CD4-positive, CD25-positive, alpha-beta regulatory T cell (primary cell): ENCODE measurements at regions not wholly inside any gene's neighbourhood (a gene's known extent, or its start where the extent isn't known, plus 50 kb on each side); places are given as distances from the start of the nearest gene placed in this dataset.

Experiments
- ATAC-seq, 2 donors: fragments of 150-1000 bp; cut with Tn5 transposase; one replicate each; pipeline ENCODE4 v1.10.0; 2021; ENCODE audit warnings: low read depth in 2 of 2, moderate number of reproducible peaks in 2 of 2, moderate library complexity in 1 of 2
- DNase-seq, 3 donors: peaks; one replicate each; pipeline versions ENCODE4 v3.0.0 to v3.0.0-alpha.2; 2012 to 2022; ENCODE audit warnings: mixed read lengths in 1 of 3
- H3K27ac ChIP-seq: one replicate; pipeline ENCODE4 v1.7.0; 2013; ENCODE audit warnings: mild to moderate bottlenecking, low read length; ENCODE audit not compliant: insufficient read depth, poor library complexity, severe bottlenecking
- H3K27me3 ChIP-seq: one replicate; pipeline ENCODE4 v1.7.0; 2013; ENCODE audit warnings: low read length; ENCODE audit not compliant: control insufficient read depth, insufficient read depth
- H3K36me3 ChIP-seq: one replicate; pipeline ENCODE4 v1.7.0; 2013; ENCODE audit warnings: mild to moderate bottlenecking, low read length, moderate library complexity; ENCODE audit not compliant: control insufficient read depth, insufficient read depth
- H3K4me1 ChIP-seq: 2 replicates; pipeline ENCODE4 v1.7.0; 2013; ENCODE audit warnings: mild to moderate bottlenecking, low read length; ENCODE audit not compliant: insufficient read depth, control insufficient read depth, poor library complexity, severe bottlenecking
- H3K4me3 ChIP-seq: one replicate; pipeline ENCODE4 v1.7.0; 2013; ENCODE audit warnings: low read depth, mild to moderate bottlenecking, low read length, moderate library complexity
- H3K9me3 ChIP-seq, 2 experiments: 1 replicate in 1 of 2; 2 replicates in 1 of 2; pipeline ENCODE4 v1.7.0; 2013; ENCODE audit warnings: low read length in 2 of 2, mild to moderate bottlenecking in 1 of 2, moderate library complexity in 1 of 2; ENCODE audit not compliant: control insufficient read depth in 2 of 2
- H3K27ac Mint-ChIP-seq, 3 donors: one replicate each; pipeline ENCODE4 v1.8.0; 2020 to 2022; ENCODE audit warnings: mild to moderate bottlenecking in 3 of 3, mixed read lengths in 3 of 3, moderate library complexity in 2 of 3
- H3K27me3 Mint-ChIP-seq: one replicate; pipeline ENCODE4 v1.8.0; 2022; ENCODE audit warnings: mild to moderate bottlenecking, mixed read lengths
- H3K36me3 Mint-ChIP-seq: one replicate; pipeline ENCODE4 v1.8.0; 2020; ENCODE audit warnings: mixed read lengths
- H3K4me1 Mint-ChIP-seq, 4 donors: one replicate each; pipeline ENCODE4 v1.8.0; 2020 to 2022; ENCODE audit warnings: mixed read lengths in 4 of 4, mild to moderate bottlenecking in 1 of 4
- H3K4me3 Mint-ChIP-seq, 4 donors: one replicate each; pipeline ENCODE4 v1.8.0; 2020 to 2022; ENCODE audit warnings: mild to moderate bottlenecking in 4 of 4, mixed read lengths in 4 of 4, moderate library complexity in 3 of 4
- H3K9me3 Mint-ChIP-seq, 7 donors: one replicate each; pipeline ENCODE4 v1.8.0; 2020 to 2022; ENCODE audit warnings: mixed read lengths in 7 of 7, mild to moderate bottlenecking in 3 of 7, moderate library complexity in 2 of 7

GRCh38 chr1:219536038-219536437 lies 76.9 kb downstream of the ZC3H11B start:
- Histone ChIP-seq H3K4me1 (no peaks in the 10 kb centered on the region), H3K9me3 (no peaks in the 10 kb centered on the region), H3K27ac (no peak overlapping the region), H3K36me3 (no peaks in the 10 kb centered on the region), H3K4me3 (no peak overlapping the region), H3K27me3 (no peaks in the 10 kb centered on the region)
- H3K4me1 Mint-ChIP-seq: no peaks in the 10 kb centered on the region
- H3K4me3 Mint-ChIP-seq: no peak overlapping the region
- H3K27me3 Mint-ChIP-seq: no peaks in the 10 kb centered on the region
- H3K27ac Mint-ChIP-seq: no peak overlapping the region
- DNase-seq (peak in 1 of 3 donors; percentile 22), ATAC-seq (no peak)
- no peaks in the 10 kb centered on the region for H3K36me3 Mint-ChIP-seq
- H3K9me3 Mint-ChIP-seq: peaks cover 0 to 4% (median 0%) of the 10 kb centered on the region in 7 donors

DNA sequence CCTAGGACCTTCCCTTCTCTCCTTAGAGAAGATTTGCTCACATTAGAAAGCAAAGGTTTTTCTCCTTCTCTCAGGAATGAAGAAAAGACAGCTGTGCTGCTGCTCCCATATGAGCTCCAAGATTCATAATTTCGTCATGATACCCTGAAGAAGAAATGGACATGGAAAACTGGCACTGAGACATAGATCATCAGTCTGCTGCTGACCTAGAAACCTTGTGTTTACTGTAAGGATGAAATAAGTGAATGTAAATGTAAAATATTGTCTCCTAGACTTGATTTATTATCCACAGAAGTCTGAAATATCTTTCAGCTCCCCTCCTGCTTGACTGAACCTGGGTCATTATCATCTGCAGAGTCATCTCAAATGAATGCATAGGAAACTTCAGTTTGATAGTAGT lies 77.9 kb downstream of the ZC3H11B start:
- Mint-ChIP-seq H3K27ac (no peak overlapping the region), H3K9me3 (peaks cover 0 to 4% (median 0%) of the 10 kb centered on the region in 7 donors), H3K4me1 (no peaks in the 10 kb centered on the region), H3K27me3 (no peaks in the 10 kb centered on the region), H3K4me3 (no peak overlapping the region), H3K36me3 (no peaks in the 10 kb centered on the region)
- no peaks in the 10 kb centered on the region for H3K27me3 ChIP-seq
- H3K27ac ChIP-seq: no peak overlapping the region
- H3K9me3 ChIP-seq: no peaks in the 10 kb centered on the region
- H3K36me3 ChIP-seq: no peaks in the 10 kb centered on the region
- no peaks in the 10 kb centered on the region for H3K4me1 ChIP-seq
- ATAC-seq (no peak), DNase-seq (no peak)
- H3K4me3 ChIP-seq: no peak overlapping the region

GRCh38 chr1:219533280-219533679 lies 79.6 kb downstream of the ZC3H11B start:
- H3K27me3 ChIP-seq: no peaks in the 10 kb centered on the region
- peaks cover 0 to 4% (median 3%) of the 10 kb centered on the region in 7 donors for H3K9me3 Mint-ChIP-seq
- H3K27me3 Mint-ChIP-seq: no peaks in the 10 kb centered on the region
- no peaks in the 10 kb centered on the region for H3K36me3 ChIP-seq
- no peak overlapping the region for H3K27ac Mint-ChIP-seq
- no peak overlapping the region for H3K4me3 ChIP-seq
- H3K36me3 Mint-ChIP-seq: no peaks in the 10 kb centered on the region
- no peak overlapping the region for H3K27ac ChIP-seq
- no peaks in the 10 kb centered on the region for H3K4me1 ChIP-seq
- ATAC-seq (no peak), DNase-seq (no peak)
- H3K9me3 ChIP-seq: no peaks in the 10 kb centered on the region
- no peak overlapping the region for H3K4me3 Mint-ChIP-seq
- H3K4me1 Mint-ChIP-seq: no peaks in the 10 kb centered on the region

DNA sequence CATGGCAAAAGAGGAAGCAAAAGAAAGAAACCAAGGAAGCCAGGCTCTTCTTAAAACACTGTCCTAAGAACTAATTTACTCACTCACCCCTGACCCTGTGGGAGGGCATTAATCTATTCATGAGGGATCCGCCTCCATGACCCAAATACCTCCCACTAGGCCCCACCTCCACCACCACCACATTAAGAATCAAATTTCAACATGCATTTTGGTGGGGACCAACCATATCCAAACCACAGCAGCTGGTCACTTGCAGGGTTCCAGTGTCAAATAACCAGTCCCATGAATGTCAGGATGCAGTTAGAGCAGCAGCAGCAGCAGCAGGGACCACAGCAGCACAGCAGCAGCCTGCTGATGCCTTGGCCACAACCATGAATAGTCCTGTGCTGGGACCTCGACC lies 83.8 kb downstream of the ZC3H11B start:
- Mint-ChIP-seq H3K27me3 (no peaks in the 10 kb centered on the region), H3K4me3 (no peak overlapping the region), H3K4me1 (no peaks in the 10 kb centered on the region), H3K27ac (no peak overlapping the region), H3K36me3 (no peaks in the 10 kb centered on the region), H3K9me3 (peaks cover 0 to 3% (median 0%) of the 10 kb centered on the region in 7 donors)
- H3K27me3 ChIP-seq: no peaks in the 10 kb centered on the region
- H3K9me3 ChIP-seq: no peaks in the 10 kb centered on the region
- no peaks in the 10 kb centered on the region for H3K36me3 ChIP-seq
- H3K4me3 ChIP-seq: no peak overlapping the region
- no peaks in the 10 kb centered on the region for H3K4me1 ChIP-seq
- DNase-seq: no peak
- H3K27ac ChIP-seq: no peak overlapping the region
- ATAC-seq: no peak

DNA sequence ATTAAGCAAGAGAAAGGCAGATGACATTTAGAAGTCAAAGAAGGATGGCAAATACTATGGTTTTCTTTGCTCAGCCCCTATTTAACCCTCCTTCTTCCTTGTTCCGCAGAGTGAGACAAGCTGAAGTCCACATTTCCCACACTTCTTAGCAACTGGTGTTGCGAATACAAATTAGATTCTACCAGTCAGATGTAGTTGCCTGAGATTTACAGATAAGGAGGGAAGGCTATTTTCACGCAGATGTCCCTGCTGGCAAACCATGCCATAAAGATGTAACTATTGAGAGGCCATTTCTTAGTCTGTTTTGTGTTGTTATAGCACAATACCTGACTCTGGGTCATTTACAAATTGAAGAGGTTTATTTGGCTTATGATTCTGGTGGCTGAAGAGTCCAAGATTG lies 84.3 kb downstream of the ZC3H11B start:
- no peaks in the 10 kb centered on the region for H3K36me3 Mint-ChIP-seq
- H3K27ac ChIP-seq: no peak overlapping the region
- DNase-seq: no peak
- no peaks in the 10 kb centered on the region for H3K4me1 Mint-ChIP-seq
- no peaks in the 10 kb centered on the region for H3K36me3 ChIP-seq
- H3K9me3 ChIP-seq: no peaks in the 10 kb centered on the region
- H3K4me3 ChIP-seq: no peak overlapping the region
- H3K4me3 Mint-ChIP-seq: no peak overlapping the region
- no peak overlapping the region for H3K27ac Mint-ChIP-seq
- H3K4me1 ChIP-seq: no peaks in the 10 kb centered on the region
- ATAC-seq: no peak
- no peaks in the 10 kb centered on the region for H3K27me3 Mint-ChIP-seq
- no peaks in the 10 kb centered on the region for H3K27me3 ChIP-seq
- H3K9me3 Mint-ChIP-seq: peaks cover 0 to 5% (median 0%) of the 10 kb centered on the region in 7 donors

DNA sequence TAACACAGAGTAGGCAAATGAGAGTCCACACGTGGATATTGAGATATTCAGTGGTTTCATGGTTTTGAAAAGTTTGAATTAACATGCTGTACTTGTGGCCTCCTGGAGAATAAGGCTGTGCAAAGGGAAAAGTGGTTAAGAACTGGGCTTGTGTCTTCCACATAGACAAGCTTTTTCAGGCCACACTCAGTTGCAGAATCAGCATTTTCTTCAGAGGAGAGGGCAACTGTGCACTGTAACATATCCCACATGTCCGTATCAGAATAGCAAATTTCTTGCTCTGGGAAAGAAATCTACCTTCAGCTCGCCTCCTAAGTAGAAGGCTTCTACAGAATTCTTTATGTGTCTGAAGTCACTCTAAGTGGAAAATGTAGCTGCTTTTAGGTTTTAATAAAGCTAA lies 84.9 kb downstream of the ZC3H11B start:
- H3K4me3 Mint-ChIP-seq: no peak overlapping the region
- Histone ChIP-seq H3K4me3 (no peak overlapping the region), H3K9me3 (no peaks in the 10 kb centered on the region), H3K27ac (no peak overlapping the region), H3K27me3 (no peaks in the 10 kb centered on the region), H3K36me3 (no peaks in the 10 kb centered on the region), H3K4me1 (no peaks in the 10 kb centered on the region)
- no peaks in the 10 kb centered on the region for H3K4me1 Mint-ChIP-seq
- DNase-seq: no peak
- no peak overlapping the region for H3K27ac Mint-ChIP-seq
- H3K27me3 Mint-ChIP-seq: no peaks in the 10 kb centered on the region
- no peaks in the 10 kb centered on the region for H3K36me3 Mint-ChIP-seq
- H3K9me3 Mint-ChIP-seq: peaks cover 0 to 5% (median 0%) of the 10 kb centered on the region in 7 donors
- ATAC-seq: no peak

DNA sequence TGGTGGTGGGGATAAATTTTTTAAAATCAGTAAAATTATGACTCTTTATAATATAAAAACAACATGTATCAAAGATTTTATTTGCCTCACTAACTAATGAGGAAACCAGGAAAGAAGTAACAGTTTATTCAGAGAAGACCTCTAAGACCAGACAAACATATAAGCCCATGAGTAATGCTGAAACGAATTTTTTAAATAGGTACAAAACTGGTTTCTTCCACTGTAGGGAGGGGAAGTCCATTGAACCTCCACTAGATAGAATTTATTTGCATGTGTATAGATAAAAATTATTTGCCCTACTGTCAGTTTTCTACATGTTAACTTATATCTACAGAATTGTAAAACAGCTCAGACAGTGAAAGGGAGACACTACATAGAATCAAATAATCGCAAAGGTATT lies 86.8 kb downstream of the ZC3H11B start:
- H3K36me3 Mint-ChIP-seq: no peaks in the 10 kb centered on the region
- H3K9me3 Mint-ChIP-seq: peaks cover 0 to 5% (median 0%) of the 10 kb centered on the region in 7 donors
- no peak overlapping the region for H3K4me3 Mint-ChIP-seq
- Histone ChIP-seq H3K4me1 (no peaks in the 10 kb centered on the region), H3K27ac (no peak overlapping the region), H3K27me3 (no peaks in the 10 kb centered on the region), H3K9me3 (no peaks in the 10 kb centered on the region), H3K36me3 (no peaks in the 10 kb centered on the region), H3K4me3 (no peak overlapping the region)
- no peaks in the 10 kb centered on the region for H3K27me3 Mint-ChIP-seq
- ATAC-seq: no peak
- H3K27ac Mint-ChIP-seq: no peak overlapping the region
- H3K4me1 Mint-ChIP-seq: no peaks in the 10 kb centered on the region
- DNase-seq: no peak

- Mint-ChIP-seq H3K4me3 (no peak overlapping the region), H3K4me1 (no peaks in the 10 kb centered on the region), H3K9me3 (peaks cover 0 to 2% (median 0%) of the 10 kb centered on the region in 7 donors), H3K27ac (no peak overlapping the region), H3K27me3 (no peaks in the 10 kb centered on the region), H3K36me3 (no peaks in the 10 kb centered on the region)
- no peaks in the 10 kb centered on the region for H3K9me3 ChIP-seq
- no peak overlapping the region for H3K27ac ChIP-seq
- H3K4me3 ChIP-seq: no peak overlapping the region
- no peaks in the 10 kb centered on the region for H3K4me1 ChIP-seq
- no peaks in the 10 kb centered on the region for H3K27me3 ChIP-seq
- DNase-seq (no peak), ATAC-seq (no peak)
- H3K36me3 ChIP-seq: no peaks in the 10 kb centered on the region
Observed at GRCh38 chr1:219523411-219523810, 89.5 kb downstream of the ZC3H11B start.
